Smooth muscle cell (in vitro differentiated cells): ENCODE measurements at regions not wholly inside any gene's neighbourhood (a gene's known extent, or its start where the extent isn't known, plus 50 kb on each side); places are given as distances from the start of the nearest gene placed in this dataset.
A peak's percentile ranks its signal among the peaks of the same experiment; 100 is the strongest.

Experiments
- DNase-seq: peaks from one replicate; lab custom pipeline; 2025; ENCODE audit not compliant: unreplicated experiment; lab: John Stamatoyannopoulos, UW
- H2AFZ ChIP-seq: fragments of 200-600 bp; sonication (generic); 2 replicates; pipeline ENCODE4 v1.6.0; 2016; ENCODE audit warnings: antibody characterized with exemption, low read depth, mild to moderate bottlenecking
- H3F3A ChIP-seq: fragments of 200-600 bp; sonication (generic); 2 replicates; pipeline ENCODE4 v1.6.0; 2017; ENCODE audit warnings: antibody characterized with exemption, low read depth
- H3K27ac ChIP-seq: fragments of 200-600 bp; sonication (generic); 2 replicates; pipeline ENCODE4 v1.5.1; 2016; ENCODE audit warnings: low read depth, mild to moderate bottlenecking
- H3K27me3 ChIP-seq: fragments of 200-600 bp; sonication (generic); 2 replicates; pipeline ENCODE4 v1.6.1; 2016; ENCODE audit warnings: low read depth, mild to moderate bottlenecking
- H3K36me3 ChIP-seq: fragments of 200-600 bp; sonication (generic); 2 replicates; pipeline ENCODE4 v1.5.1; 2016; ENCODE audit warnings: low read depth
- H3K4me1 ChIP-seq: fragments of 200-600 bp; sonication (generic); 2 replicates; pipeline ENCODE4 v1.5.1; 2016; ENCODE audit warnings: low read depth
- H3K4me2 ChIP-seq: fragments of 200-600 bp; sonication (generic); 2 replicates; pipeline ENCODE4 v1.6.0; 2016; ENCODE audit warnings: mild to moderate bottlenecking
- H3K4me3 ChIP-seq: fragments of 200-600 bp; sonication (generic); 2 replicates; pipeline ENCODE4 v1.5.1; 2016; ENCODE audit warnings: mild to moderate bottlenecking
- H3K79me2 ChIP-seq: fragments of 200-600 bp; sonication (generic); 2 replicates; pipeline ENCODE4 v1.6.0; 2016; ENCODE audit warnings: low read depth, mild to moderate bottlenecking
- H3K9ac ChIP-seq: fragments of 200-600 bp; sonication (generic); 2 replicates; pipeline ENCODE4 v1.6.0; 2016; ENCODE audit warnings: low read depth
- H3K9me3 ChIP-seq: fragments of 200-600 bp; sonication (generic); replicated peaks from 2 replicates; pipeline ENCODE4 v1.5.1; 2016; ENCODE audit warnings: low read depth
- H4K20me1 ChIP-seq: fragments of 200-600 bp; sonication (generic); 2 replicates; pipeline ENCODE4 v1.6.0; 2016; ENCODE audit warnings: low read depth
- WGBS: methylation state at CpG from one replicate; pipeline ENCODE4 v1.1.7; 2016; ENCODE audit warnings: low lambda C conversion rate; 5-methylcytosine and 5-hydroxymethylcytosine counted together
- TF ChIP-seq, protein P1 (sequence below): fragments of 200-600 bp; sonication (generic); IDR thresholded peaks from 2 replicates; pipeline ENCODE4 v1.5.1; 2017; ENCODE audit warnings: borderline replicate concordance, mild to moderate bottlenecking, antibody characterized with exemption; ENCODE audit not compliant: insufficient read depth, poor library complexity, severe bottlenecking

DNA sequence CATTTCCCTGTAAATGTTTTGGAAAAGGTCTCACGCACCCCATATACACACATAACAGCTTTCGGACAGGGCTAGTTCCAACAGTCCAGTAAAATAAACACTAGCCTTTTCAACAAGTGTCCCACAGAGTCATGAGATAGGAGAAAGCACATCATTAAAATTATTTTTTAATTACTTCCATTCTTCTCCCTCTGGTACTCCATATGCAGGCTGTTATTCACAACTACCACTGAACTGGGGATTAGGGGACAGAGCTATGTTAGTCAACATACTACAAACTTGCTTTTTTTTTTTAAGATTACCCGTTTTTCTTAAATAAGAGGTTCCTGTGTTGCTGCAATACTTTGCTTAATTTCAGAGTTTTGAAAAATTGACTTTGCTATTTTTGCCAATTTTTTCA lies 576.6 kb upstream of the KCND2 start:
- WGBS, result 94% methylated on average over 3 of the region's 3 CpGs
- H3K79me2 ChIP-seq, result no peaks in the 10 kb centered on the region
- H4K20me1 ChIP-seq, result no peaks in the 10 kb centered on the region
- H3K27ac ChIP-seq, result no peak overlapping the region
- H2AFZ ChIP-seq, result no peak overlapping the region
- H3K36me3 ChIP-seq, result no peaks in the 10 kb centered on the region
- H3K4me2 ChIP-seq, result no peak overlapping the region
- H3F3A ChIP-seq, result no peaks in the 10 kb centered on the region
- no peak overlapping the region for H3K4me3 ChIP-seq
- H3K9ac ChIP-seq, result no peak overlapping the region
- DNase-seq, result no peak
- TF ChIP-seq, protein P1, sequence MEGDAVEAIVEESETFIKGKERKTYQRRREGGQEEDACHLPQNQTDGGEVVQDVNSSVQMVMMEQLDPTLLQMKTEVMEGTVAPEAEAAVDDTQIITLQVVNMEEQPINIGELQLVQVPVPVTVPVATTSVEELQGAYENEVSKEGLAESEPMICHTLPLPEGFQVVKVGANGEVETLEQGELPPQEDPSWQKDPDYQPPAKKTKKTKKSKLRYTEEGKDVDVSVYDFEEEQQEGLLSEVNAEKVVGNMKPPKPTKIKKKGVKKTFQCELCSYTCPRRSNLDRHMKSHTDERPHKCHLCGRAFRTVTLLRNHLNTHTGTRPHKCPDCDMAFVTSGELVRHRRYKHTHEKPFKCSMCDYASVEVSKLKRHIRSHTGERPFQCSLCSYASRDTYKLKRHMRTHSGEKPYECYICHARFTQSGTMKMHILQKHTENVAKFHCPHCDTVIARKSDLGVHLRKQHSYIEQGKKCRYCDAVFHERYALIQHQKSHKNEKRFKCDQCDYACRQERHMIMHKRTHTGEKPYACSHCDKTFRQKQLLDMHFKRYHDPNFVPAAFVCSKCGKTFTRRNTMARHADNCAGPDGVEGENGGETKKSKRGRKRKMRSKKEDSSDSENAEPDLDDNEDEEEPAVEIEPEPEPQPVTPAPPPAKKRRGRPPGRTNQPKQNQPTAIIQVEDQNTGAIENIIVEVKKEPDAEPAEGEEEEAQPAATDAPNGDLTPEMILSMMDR, result no peak
- H3K4me1 ChIP-seq, result no peaks in the 10 kb centered on the region
- H3K27me3 ChIP-seq, result no peaks in the 10 kb centered on the region
- H3K9me3 ChIP-seq, result no peaks in the 10 kb centered on the region

DNA sequence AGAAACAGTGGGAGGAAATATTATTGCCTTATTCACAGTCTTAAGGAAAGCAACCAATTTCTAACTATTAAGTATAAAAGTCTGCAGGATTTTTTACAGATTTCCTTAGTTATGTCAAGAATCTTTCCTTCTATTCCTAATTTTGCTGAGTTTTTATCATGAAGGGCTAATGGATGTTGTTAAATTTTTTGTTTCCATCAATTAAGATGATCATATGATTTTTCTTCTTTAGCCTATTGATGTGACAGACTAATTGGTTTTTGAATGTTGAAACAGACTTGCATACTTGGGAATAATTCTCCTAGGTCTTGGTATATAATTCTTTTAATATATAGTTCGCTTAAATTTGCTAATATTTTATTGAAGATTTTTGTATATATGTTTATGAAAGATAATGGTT lies 569.1 kb upstream of the KCND2 start:
- H3K9me3 ChIP-seq, result no peaks in the 10 kb centered on the region
- no peaks in the 10 kb centered on the region for H3K79me2 ChIP-seq
- H3K4me3 ChIP-seq, result no peak overlapping the region
- WGBS, result 82% methylated on average over 1 of the region's 1 CpG
- H2AFZ ChIP-seq, result no peak overlapping the region
- H3K9ac ChIP-seq, result no peak overlapping the region
- no peak overlapping the region for H3K27ac ChIP-seq
- H3K4me1 ChIP-seq, result no peaks in the 10 kb centered on the region
- H4K20me1 ChIP-seq, result no peaks in the 10 kb centered on the region
- no peaks in the 10 kb centered on the region for H3F3A ChIP-seq
- no peaks in the 10 kb centered on the region for H3K27me3 ChIP-seq
- TF ChIP-seq, protein P1, result no peak
- DNase-seq, result no peak
- no peaks in the 10 kb centered on the region for H3K36me3 ChIP-seq
- no peak overlapping the region for H3K4me2 ChIP-seq

DNA sequence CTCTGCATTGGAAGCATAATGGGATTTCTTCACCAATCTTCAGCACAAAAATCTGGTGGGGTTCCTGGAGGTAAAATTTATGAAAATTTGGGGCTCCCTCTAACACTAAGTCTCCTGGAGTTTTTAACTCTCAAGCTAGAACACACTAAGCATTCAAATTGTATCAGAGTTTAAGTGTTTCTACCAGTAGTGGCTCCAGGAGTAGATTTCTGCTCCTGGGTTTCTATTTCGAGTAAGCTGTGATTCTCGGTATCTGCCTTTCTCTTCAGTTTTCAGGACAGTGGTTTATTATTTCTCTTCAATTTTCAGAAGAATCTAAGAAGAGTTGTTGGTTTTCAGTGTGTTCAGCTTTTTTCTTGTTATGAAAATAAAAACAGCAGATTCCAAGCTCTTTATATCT lies 566.4 kb upstream of the KCND2 start:
- H3K4me1 ChIP-seq, result no peaks in the 10 kb centered on the region
- no peaks in the 10 kb centered on the region for H3K79me2 ChIP-seq
- no peaks in the 10 kb centered on the region for H4K20me1 ChIP-seq
- WGBS, result 86% methylated on average over 2 of the region's 2 CpGs
- no peaks in the 10 kb centered on the region for H3K36me3 ChIP-seq
- no peak overlapping the region for H3K4me3 ChIP-seq
- peak overlapping the region; percentile 23 for H2AFZ ChIP-seq
- no peaks in the 10 kb centered on the region for H3K9me3 ChIP-seq
- no peak overlapping the region for H3K27ac ChIP-seq
- no peak for DNase-seq
- H3K4me2 ChIP-seq, result no peak overlapping the region
- H3K9ac ChIP-seq, result no peak overlapping the region
- TF ChIP-seq, protein P1, result no peak
- H3F3A ChIP-seq, result no peaks in the 10 kb centered on the region
- no peaks in the 10 kb centered on the region for H3K27me3 ChIP-seq

DNA sequence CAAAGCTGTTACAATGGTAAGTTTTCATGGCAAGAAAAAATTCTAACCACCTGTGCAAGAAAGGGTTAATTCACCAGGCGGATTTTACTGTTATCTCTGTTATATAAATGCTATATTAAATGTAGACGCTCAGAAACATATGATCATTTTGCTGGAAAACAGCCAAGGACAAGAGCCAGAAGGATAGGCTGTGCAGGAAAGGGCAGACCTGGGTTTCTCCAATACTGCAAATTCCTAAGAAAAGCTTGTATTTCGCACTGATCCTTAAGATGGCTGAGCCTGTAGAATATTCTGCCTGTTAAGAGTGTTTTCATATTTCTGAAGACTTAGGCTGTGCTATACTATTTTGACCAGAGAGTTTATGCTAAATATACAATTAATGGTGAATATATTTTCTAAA lies 564.1 kb upstream of the KCND2 start:
- no peaks in the 10 kb centered on the region for H3F3A ChIP-seq
- no peaks in the 10 kb centered on the region for H3K4me1 ChIP-seq
- H2AFZ ChIP-seq, result peak overlapping the region; percentile 28
- no peak overlapping the region for H3K4me2 ChIP-seq
- H3K4me3 ChIP-seq, result no peak overlapping the region
- H3K36me3 ChIP-seq, result no peaks in the 10 kb centered on the region
- no peak overlapping the region for H3K27ac ChIP-seq
- no peaks in the 10 kb centered on the region for H4K20me1 ChIP-seq
- H3K27me3 ChIP-seq, result no peaks in the 10 kb centered on the region
- WGBS, result 59% methylated on average over 3 of the region's 3 CpGs
- H3K79me2 ChIP-seq, result no peaks in the 10 kb centered on the region
- no peak overlapping the region for H3K9ac ChIP-seq
- DNase-seq, result no peak
- TF ChIP-seq, protein P1, result no peak
- H3K9me3 ChIP-seq, result no peaks in the 10 kb centered on the region
